GM06990 (cell line): ENCODE measurements at regions not wholly inside any gene's neighbourhood (a gene's known extent, or its start where the extent isn't known, plus 50 kb on each side); places are given as distances from the start of the nearest gene placed in this dataset.
"Not testable (repeated sequence)": the region's sequence is repeated elsewhere in the genome, so short reads cannot be mapped to it uniquely, and the experiment has no call there.

Source experiments
- DNase-seq: peaks from one replicate; pipeline ENCODE4 v3.0.0-alpha.2; 2011; ENCODE audit not compliant: insufficient read length; ENCODE audit errors: extremely low read depth
- H3K27me3 ChIP-seq: replicated peaks from 2 replicates; pipeline ENCODE4 v1.6.0; 2011; ENCODE audit warnings: low read length; ENCODE audit not compliant: control insufficient read depth, insufficient read depth
- H3K36me3 ChIP-seq: 2 replicates; pipeline ENCODE4 v1.5.1; 2011; ENCODE audit warnings: low read length; ENCODE audit not compliant: control insufficient read depth, insufficient read depth
- H3K4me3 ChIP-seq: replicated peaks from 2 replicates; pipeline ENCODE4 v1.5.1; 2011; ENCODE audit warnings: low read depth, mild to moderate bottlenecking, control low read depth, low read length
- TF ChIP-seq, protein P1 (sequence below): IDR thresholded peaks from 2 replicates; pipeline ENCODE4 v1.5.1; 2011; ENCODE audit warnings: low read length, control low read depth, mild to moderate bottlenecking, inconsistent platforms; ENCODE audit not compliant: insufficient read depth, poor library complexity, severe bottlenecking

DNA sequence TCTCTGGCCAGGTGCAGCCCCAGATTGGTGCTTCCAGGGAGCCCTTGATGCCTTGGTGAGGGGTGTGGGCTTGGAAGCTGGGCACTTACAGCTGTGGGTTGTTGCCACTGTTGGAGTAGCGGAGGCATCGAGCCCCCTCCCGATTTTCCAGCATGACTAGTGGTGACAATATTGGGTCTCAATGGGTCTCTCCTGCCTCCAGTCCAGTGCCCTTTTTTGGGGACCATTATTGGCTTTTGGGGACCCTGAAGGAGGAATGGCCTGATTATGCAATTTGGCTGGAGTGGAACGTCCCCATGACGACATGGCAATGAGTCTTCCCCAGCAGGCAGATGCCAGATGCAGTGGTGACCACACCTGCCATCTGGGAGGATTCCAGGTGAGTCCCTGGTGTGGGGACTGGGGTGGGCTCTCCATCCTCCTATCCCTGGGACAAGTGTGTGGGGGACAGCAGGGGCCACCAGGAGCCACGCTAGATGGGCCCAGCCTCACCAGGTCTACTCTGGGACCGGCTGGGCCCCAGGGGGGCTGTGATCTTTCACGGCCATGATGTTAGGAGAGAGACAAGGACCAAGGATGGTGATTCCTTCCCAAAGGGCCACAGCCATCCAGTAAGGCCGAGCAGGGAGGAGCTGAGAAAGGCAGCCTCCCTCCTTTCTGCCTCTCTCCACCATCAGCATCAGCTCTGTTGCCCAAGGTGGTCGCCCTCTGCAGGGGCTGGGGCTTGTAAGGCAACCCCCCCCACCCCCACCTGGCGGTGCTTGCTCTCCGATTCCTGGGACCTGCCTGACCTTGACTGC is 196.8 kb downstream of the GOLGA6L6 start:
- Histone ChIP-seq H3K4me3 (no peak overlapping the region), H3K27me3 (no peaks in the 10 kb centered on the region), H3K36me3 (no peaks in the 10 kb centered on the region)
- no peak for DNase-seq
- TF ChIP-seq, protein P1, sequence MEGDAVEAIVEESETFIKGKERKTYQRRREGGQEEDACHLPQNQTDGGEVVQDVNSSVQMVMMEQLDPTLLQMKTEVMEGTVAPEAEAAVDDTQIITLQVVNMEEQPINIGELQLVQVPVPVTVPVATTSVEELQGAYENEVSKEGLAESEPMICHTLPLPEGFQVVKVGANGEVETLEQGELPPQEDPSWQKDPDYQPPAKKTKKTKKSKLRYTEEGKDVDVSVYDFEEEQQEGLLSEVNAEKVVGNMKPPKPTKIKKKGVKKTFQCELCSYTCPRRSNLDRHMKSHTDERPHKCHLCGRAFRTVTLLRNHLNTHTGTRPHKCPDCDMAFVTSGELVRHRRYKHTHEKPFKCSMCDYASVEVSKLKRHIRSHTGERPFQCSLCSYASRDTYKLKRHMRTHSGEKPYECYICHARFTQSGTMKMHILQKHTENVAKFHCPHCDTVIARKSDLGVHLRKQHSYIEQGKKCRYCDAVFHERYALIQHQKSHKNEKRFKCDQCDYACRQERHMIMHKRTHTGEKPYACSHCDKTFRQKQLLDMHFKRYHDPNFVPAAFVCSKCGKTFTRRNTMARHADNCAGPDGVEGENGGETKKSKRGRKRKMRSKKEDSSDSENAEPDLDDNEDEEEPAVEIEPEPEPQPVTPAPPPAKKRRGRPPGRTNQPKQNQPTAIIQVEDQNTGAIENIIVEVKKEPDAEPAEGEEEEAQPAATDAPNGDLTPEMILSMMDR, result no peak

DNA sequence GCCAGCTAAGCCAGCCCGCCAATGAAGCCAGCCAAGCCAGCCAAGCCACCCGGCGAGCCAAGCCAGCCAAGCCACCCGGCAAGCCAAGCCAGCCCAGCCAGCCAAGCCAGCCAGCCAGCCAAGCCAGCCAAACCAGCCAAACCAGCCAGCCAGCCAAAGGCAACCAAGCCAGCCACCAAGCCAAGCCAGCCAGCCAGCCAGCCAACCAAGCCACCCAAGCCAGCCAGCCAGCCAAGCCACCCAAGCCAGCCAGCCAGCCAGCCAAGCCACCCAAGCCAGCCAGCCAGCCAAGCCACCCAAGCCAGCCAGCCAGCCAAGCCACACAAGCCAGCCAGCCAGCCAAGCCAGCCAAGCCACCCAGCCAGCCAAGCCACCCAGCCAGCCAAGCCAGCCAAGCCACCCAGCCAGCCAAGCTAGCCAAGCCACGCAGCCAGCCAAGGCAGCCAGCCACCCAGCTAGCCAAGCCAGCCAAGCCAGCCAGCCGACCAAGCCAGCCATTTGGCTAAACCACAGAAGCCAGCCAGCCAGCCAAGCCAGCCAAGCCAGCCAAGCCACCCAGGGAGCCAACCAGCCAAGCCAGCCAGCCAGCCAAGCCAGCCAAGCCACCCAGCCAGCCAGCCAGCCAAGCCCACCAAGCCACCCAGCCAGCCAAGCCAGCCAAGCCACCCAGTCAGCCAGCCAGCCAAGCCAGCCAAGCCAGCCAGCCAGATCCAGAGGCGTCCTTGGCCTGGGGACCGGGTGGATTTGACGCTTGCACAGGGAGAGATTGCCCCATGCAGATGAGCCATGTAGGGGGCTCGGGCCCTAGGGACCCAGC is 198.0 kb downstream of the GOLGA6L6 start:
- not testable (repeated sequence) for H3K27me3 ChIP-seq, H3K4me3 ChIP-seq, DNase-seq, H3K36me3 ChIP-seq

DNA sequence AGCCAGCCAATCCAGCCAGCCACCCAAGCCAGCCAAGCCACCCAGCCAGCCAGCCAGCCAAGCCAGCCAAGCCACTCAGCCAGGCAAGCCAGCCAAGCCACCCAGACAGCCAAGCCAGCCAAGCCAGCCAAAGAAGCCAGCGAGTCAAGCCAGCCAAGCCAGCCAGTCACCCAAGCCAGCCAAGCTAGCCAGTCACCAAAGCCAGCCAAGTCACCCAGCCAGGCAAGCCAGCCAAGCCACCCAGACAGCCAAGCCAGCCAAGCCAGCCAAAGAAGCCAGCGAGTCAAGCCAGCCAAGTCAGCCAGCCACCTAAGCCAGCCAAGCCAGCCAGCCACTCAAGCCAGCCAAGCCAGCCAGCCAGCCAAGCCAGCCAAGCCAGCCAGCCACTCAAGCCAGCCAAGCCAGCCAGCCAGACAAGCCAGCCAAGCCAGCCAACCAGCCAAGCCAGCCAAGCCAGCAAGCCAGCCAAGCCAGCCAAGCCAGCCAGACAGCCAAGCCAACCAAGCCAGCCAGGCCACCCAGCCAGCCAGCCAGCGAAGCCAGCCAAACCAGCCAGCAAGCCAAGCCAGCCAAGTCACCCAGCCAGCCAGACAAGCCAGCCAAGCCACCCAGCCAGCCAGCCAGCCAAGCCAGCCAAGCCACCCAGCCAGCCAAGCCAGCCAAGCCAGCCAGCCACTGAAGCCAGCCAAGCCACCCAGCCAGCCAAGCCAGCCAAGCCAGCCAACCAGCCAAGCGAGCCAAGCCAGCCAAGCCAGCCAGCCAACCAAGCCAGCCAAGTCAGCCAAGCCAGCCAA is 198.8 kb downstream of the GOLGA6L6 start:
- not testable (repeated sequence) for H3K4me3 ChIP-seq, H3K36me3 ChIP-seq, H3K27me3 ChIP-seq, DNase-seq

DNA sequence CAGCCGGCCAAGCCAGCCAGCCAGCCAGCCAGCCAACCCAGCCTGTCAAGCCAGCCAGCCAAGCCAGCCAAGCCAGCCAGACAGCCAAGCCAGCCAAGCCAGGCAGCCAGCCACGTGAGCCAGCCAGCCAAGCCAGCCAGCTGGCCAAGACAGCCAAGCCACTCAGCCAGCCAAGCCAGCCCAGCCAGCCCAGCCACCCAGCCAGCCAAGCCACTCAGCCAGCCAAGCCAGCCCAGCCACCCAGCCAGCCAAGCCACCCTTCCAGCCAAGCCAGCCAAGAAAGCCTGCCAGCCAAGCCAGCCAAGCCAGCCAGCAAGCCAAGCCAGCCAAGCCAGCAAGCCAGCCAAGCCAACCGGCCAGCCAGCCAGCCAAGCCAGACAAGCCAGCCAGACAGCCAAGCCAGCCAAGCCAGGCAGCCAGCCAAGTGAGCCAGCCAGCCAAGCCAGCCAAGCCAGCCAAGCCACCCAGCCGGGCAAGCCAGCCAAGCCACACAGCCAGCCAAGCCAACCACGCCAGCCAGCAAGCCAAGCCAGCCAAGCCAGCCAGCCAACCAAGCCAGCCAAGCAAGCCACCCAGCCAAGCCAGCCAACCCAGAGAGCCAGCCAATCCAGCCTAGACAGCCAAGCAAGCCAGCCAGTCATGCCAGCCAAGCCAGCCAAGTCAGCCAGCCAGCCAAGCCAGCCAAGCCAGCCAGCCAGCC is 199.5 kb downstream of the GOLGA6L6 start:
- Histone ChIP-seq H3K4me3 (no peak overlapping the region), H3K36me3 (no peaks in the 10 kb centered on the region), H3K27me3 (no peaks in the 10 kb centered on the region)
- TF ChIP-seq, protein P1, result no peak
- DNase-seq, result no peak

DNA sequence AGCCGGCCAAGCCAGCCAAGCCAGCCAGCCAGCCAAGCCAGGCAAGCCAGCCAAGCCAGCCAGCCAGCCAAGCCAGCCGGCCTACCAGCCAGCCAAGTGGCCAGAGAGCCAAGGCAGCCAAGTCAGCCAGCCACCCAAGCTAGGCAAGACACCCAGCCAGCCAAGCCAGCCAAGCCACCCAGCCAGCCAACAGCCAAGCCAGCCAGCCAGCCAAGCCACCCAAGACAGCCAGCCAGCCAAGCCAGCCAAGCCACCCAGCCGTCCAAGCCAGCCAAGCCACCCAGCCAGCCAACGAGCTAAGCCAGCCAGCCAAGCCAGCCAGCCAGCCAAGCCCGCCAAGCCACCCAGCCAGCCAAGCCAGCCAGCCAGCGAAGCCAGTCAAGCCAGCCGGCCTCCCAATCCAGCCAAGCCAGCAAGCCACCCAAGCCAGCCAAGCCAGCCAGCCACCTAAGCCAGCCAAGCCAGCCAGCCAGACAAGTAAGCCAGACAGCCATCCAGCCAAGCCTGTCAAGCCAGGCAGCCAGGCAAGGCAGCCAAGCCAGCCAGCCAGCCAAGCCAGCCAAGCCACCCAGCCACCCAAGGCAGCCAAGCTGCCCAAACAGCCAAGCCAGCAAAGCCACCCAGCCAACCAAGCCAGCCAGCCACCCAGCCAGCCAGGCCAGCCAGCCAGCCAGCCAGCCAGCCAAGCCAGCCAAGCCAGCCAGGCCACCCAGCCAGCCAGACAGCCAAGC is 200.5 kb downstream of the GOLGA6L6 start:
- TF ChIP-seq, protein P1, result no peak
- no peak for DNase-seq
- no peaks in the 10 kb centered on the region for H3K36me3 ChIP-seq
- H3K4me3 ChIP-seq, result no peak overlapping the region
- H3K27me3 ChIP-seq, result no peaks in the 10 kb centered on the region

DNA sequence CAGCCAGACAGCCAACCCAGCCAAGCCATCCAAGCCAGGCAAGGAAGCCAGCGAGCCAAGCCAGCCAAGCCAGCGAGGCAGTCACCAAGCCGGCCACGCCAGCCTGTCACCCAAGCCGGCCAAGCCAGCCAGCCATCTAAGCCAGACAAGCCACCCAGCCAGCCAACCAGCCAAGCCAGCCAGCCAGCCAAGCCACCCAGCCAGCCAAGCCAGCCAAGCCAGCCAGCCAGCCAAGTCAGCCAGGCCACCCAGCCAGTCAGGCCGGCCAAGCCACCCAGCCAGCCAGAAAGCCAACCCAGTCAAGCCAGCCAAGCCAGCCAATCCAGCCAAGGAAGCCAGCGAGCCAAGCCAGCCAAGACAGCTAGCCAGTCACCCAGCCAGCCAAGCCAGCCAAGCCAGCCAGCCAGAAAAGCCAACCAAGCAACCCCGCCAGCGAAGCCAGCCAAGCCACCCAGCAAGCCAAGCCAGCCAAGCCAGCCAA is 201.2 kb downstream of the GOLGA6L6 start:
- DNase-seq, result peak; percentile 30
- TF ChIP-seq, protein P1, result no peak

DNA sequence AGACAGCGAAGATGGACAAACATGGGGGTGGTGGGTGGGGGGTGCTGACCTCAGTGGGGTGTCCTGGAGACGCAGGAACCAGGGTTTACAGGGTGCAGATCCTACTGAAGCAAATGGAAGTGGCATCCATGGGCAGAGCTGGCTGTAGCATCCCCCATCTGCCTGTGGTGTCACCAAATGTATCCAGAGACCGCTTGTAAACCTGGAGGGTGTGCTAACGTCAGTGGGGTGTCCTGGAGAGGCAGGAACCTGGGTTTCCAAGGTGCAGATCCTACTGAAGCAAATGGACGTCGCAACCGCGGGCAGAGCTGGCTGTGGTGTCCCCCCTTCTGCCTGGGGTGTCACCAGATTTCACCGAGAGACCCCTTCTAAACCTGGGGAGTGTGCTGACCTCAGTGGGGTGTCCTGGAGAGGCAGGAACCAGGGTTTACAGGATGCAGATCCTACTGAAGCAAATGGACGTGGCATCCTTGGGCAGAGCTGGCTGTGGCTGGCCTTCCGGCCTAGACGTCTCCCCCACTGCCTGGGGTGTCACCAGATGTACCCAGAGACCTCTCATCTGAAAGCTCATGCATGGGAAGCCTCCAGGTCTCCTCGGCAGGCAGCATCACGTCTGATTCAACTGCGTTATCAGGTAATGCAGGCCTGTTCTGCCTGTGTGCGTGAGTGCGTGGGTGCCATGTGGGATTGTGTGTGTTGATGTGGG is 202.4 kb downstream of the GOLGA6L6 start:
- not testable (repeated sequence) for DNase-seq, H3K4me3 ChIP-seq, H3K27me3 ChIP-seq, H3K36me3 ChIP-seq

More for the DNA sequence above, 201.2 kb downstream of the GOLGA6L6 start:
- no peaks in the 10 kb centered on the region for H3K36me3 ChIP-seq
- H3K27me3 ChIP-seq, result no peaks in the 10 kb centered on the region
- no peak overlapping the region for H3K4me3 ChIP-seq

DNA sequence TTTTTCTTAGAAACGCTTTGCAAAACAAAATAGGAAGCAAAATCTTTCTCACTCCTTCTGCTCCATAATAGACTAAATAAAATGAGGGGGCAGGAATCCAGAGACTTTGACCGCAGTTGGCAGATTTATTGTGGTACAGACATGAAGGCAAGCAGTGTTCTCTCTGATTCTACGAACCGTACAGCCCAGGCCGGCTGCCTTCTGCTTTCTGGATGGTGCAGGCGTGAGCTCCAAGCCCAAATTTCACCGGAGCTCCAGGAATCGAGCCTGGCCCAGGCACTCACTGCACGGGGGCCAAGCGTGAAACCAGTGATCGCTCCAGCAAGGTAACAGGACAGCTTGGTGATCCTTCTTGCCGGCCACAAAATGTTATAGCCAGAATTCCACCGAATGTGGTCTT is 202.9 kb downstream of the GOLGA6L6 start:
- not testable (repeated sequence) for H3K4me3 ChIP-seq, H3K27me3 ChIP-seq, DNase-seq, H3K36me3 ChIP-seq
